GM12891 (cell line): ENCODE measurements at regions not wholly inside any gene's neighbourhood (a gene's known extent, or its start where the extent isn't known, plus 50 kb on each side); places are given as distances from the start of the nearest gene placed in this dataset.

ENCODE experiments used
- DNase-seq: peaks from one replicate; pipeline ENCODE4 v3.0.0; 2011; ENCODE audit warnings: low spot score; ENCODE audit not compliant: insufficient read length
- FAIRE-seq: peaks from 2 replicates; lab custom pipeline; 2011; peaks lifted over from hg19 to GRCh38; lab: Jason Lieb, UNC
- PAX5 ChIP-seq: IDR thresholded peaks from 2 replicates; pipeline ENCODE4 v1.6.1; 2011; ENCODE audit warnings: low read length, moderate library complexity, mild to moderate bottlenecking; ENCODE audit not compliant: insufficient read depth, severe bottlenecking
- POLR2A ChIP-seq: IDR thresholded peaks from 2 replicates; pipeline ENCODE4 v1.6.1; 2011; ENCODE audit warnings: low read depth, low read length, control low read depth
- POLR2AphosphoS5 ChIP-seq: IDR thresholded peaks from 2 replicates; pipeline ENCODE4 v1.6.1; 2011; ENCODE audit warnings: low read depth, low read length, control low read depth
- POU2F2 ChIP-seq: IDR thresholded peaks from 2 replicates; pipeline ENCODE4 v1.6.1; 2011; ENCODE audit warnings: low read depth, mild to moderate bottlenecking, control low read depth, low read length, moderate library complexity
- SPI1 ChIP-seq: IDR thresholded peaks from 2 replicates; pipeline ENCODE4 v1.6.1; 2011; ENCODE audit warnings: low read depth, low read length, control low read depth
- TAF1 ChIP-seq: IDR thresholded peaks from 2 replicates; pipeline ENCODE4 v1.6.1; 2011; ENCODE audit warnings: low read depth, low read length, control low read depth

- TF ChIP-seq POLR2A (no peak), POU2F2 (no peak), TAF1 (no peak), SPI1 (no peak), POLR2AphosphoS5 (no peak), PAX5 (no peak)
- DNase-seq: no peak
- FAIRE-seq: no peak
Observed at GRCh38 chr1:8194481-8195227, 123.3 kb upstream of the SLC45A1 start.

GRCh38 chr1:8193840-8194406 is 124.0 kb upstream of the SLC45A1 start:
- DNase-seq: no peak
- TF ChIP-seq POLR2AphosphoS5: no peak
- no peak for TF ChIP-seq POU2F2
- no peak for TF ChIP-seq TAF1
- TF ChIP-seq SPI1: no peak
- TF ChIP-seq POLR2A: no peak
- no peak for TF ChIP-seq PAX5
- no peak for FAIRE-seq

DNA sequence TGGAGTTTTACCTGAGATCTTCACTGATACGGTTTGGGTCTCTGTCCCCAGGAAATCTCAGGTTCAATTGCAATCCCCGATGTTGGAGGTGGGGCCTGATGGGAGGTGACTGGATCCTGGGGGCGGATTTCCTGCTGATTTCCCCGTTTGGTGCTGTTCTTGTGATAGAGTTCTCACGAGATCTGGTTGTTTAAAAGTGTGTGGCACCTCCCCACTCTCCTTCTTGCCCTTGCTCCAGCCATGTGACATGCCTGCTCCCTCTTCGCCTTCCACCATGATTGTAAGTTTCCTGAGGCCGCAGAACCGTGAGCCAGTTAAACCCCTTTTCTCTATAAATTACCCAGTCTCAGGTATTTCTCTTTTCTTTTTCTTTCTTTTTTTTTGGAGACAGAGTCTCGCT is 126.4 kb upstream of the SLC45A1 start:
- TF ChIP-seq TAF1 (no peak), POU2F2 (no peak), PAX5 (no peak), POLR2A (no peak), POLR2AphosphoS5 (no peak), SPI1 (no peak)
- FAIRE-seq (no peak), DNase-seq (no peak)

DNA sequence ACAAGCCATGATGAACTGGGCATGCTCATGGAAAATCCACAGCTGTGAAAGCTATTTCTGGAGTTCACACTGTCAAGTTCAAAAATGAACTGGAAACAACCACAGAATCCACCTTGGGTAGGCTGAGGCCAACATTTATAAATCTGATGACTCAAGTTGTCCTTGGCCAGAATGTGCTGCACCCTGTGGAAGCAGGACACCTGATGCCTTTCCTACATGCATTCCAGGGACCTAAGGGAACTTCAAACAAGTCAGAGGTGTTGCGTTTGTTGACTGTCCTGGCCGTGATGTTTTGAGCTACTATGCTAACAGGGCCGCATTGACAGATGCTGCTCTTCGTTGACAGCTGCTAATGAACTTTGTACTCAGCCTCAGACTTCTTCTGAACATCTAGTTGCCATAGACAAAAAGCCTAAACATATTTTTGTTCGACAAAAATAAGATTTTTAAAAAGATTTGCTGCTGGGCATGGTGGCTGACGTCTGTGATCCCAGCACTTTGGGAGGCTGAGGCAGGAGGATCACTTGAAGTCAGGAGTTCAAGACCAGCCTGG is 127.9 kb upstream of the SLC45A1 start:
- no peak for TF ChIP-seq POLR2AphosphoS5
- TF ChIP-seq TAF1: no peak
- no peak for TF ChIP-seq SPI1
- TF ChIP-seq PAX5: no peak
- no peak for TF ChIP-seq POU2F2
- TF ChIP-seq POLR2A: no peak
- FAIRE-seq (no peak), DNase-seq (no peak)

GRCh38 chr1:8185400-8185799 is 132.5 kb upstream of the SLC45A1 start:
- FAIRE-seq (no peak), DNase-seq (no peak)
- TF ChIP-seq TAF1: no peak
- no peak for TF ChIP-seq POLR2A
- no peak for TF ChIP-seq POU2F2
- TF ChIP-seq POLR2AphosphoS5: no peak
- no peak for TF ChIP-seq PAX5
- no peak for TF ChIP-seq SPI1

GRCh38 chr1:8184301-8184700 is 133.6 kb upstream of the SLC45A1 start:
- TF ChIP-seq POU2F2 (no peak), POLR2A (no peak), SPI1 (no peak)
- no peak for DNase-seq
- FAIRE-seq: no peak

DNA sequence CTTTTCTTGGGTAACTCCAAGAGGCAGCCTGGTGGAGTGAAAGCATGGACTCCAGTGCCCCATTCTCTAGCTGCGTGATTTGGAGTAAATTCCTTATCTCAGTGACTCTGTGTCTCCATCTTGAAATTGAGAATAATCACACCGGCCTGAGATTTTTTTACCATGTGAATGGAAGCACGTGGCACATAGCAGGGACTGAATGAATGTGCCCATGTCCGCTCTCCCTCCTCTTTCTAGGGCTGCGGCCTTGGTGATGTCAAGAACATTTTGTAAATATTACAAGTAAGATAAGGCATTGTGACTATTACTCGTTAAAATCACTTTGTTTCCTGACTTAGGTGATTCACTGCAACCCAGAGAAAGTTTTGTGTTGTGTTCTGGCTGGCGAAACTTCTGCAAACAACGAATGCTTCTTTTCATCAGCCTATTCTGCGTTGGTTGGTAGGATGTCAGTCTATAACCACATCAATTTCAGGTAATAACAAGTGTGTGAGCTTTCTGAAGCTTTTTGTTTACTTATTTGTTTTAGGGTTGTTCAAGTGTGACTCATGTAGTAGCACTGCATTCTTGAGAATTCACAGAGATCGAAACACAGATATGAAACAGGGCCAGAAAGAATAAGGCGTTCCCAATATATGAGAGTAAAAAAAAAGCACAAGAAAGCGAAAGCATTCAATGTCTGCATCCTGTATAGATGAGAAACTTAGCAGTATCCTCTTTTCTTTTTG is 135.7 kb upstream of the SLC45A1 start:
- TF ChIP-seq PAX5: no peak
- TF ChIP-seq SPI1: no peak
- TF ChIP-seq POLR2AphosphoS5: no peak
- TF ChIP-seq TAF1: no peak
- TF ChIP-seq POLR2A: no peak
- no peak for TF ChIP-seq POU2F2
- DNase-seq (no peak), FAIRE-seq (peak; percentile 72)

GRCh38 chr1:8179132-8179793 is 138.7 kb upstream of the SLC45A1 start:
- TF ChIP-seq POLR2A (no peak), SPI1 (no peak), TAF1 (no peak), POU2F2 (no peak), PAX5 (no peak), POLR2AphosphoS5 (no peak)
- FAIRE-seq (no peak), DNase-seq (no peak)

GRCh38 chr1:8176279-8176678 is 141.6 kb upstream of the SLC45A1 start:
- DNase-seq: no peak
- TF ChIP-seq SPI1: no peak
- no peak for TF ChIP-seq POU2F2
- no peak for TF ChIP-seq POLR2A
- no peak for TF ChIP-seq TAF1
- no peak for TF ChIP-seq PAX5
- no peak for TF ChIP-seq POLR2AphosphoS5
- no peak for FAIRE-seq
